ENCODE measurements at regions not wholly inside any gene's neighbourhood (a gene's known extent, or its start where the extent isn't known, plus 50 kb on each side); places are given as distances from the start of the nearest gene placed in this dataset.
"Not testable (repeated sequence)": the region's sequence is repeated elsewhere in the genome, so short reads cannot be mapped to it uniquely, and the experiment has no call there.

GRCh38 chrX:39484159-39485068, 613.3 kb downstream of the BCOR start:
- no peak for DNase-seq

- no peak for DNase-seq
Measured at GRCh38 chrX:39487166-39487968, 610.4 kb downstream of the BCOR start.

GRCh38 chrX:39487969-39488330, 609.8 kb downstream of the BCOR start:
- DNase-seq, result no peak

- DNase-seq, result no peak
Measured at GRCh38 chrX:39491548-39492297, 606.0 kb downstream of the BCOR start.

- no peak for DNase-seq
Measured at GRCh38 chrX:39492497-39493162, 605.1 kb downstream of the BCOR start.

- no peak for DNase-seq
Measured at GRCh38 chrX:39493168-39493567, 604.6 kb downstream of the BCOR start.

GRCh38 chrX:39497117-39497516, 600.6 kb downstream of the BCOR start:
- not testable (repeated sequence) for DNase-seq

GRCh38 chrX:39497702-39498265, 600.0 kb downstream of the BCOR start:
- no peak for DNase-seq

- no peak for DNase-seq
Measured at GRCh38 chrX:39499996-39500395, 597.8 kb downstream of the BCOR start.

- DNase-seq, result no peak
Measured at GRCh38 chrX:39501822-39502221, 595.9 kb downstream of the BCOR start.

GRCh38 chrX:39502486-39502885, 595.3 kb downstream of the BCOR start:
- DNase-seq, result no peak

- no peak for DNase-seq
Measured at GRCh38 chrX:39504227-39504626, 593.5 kb downstream of the BCOR start.

GRCh38 chrX:39504850-39505259, 592.9 kb downstream of the BCOR start:
- DNase-seq, result no peak

- DNase-seq, result no peak
Measured at GRCh38 chrX:39506131-39506530, 591.6 kb downstream of the BCOR start.

- DNase-seq, result no peak
Measured at GRCh38 chrX:39507034-39507433, 590.7 kb downstream of the BCOR start.

- DNase-seq, result no peak
Measured at GRCh38 chrX:39507617-39508299, 590.0 kb downstream of the BCOR start.

GRCh38 chrX:39508300-39508692, 589.5 kb downstream of the BCOR start:
- DNase-seq, result no peak

- no peak for DNase-seq
Measured at GRCh38 chrX:39509157-39509556, 588.6 kb downstream of the BCOR start.

- no peak for DNase-seq
Measured at GRCh38 chrX:39513836-39514235, 583.9 kb downstream of the BCOR start.

- no peak for DNase-seq
Measured at GRCh38 chrX:39514801-39515200, 583.0 kb downstream of the BCOR start.

GRCh38 chrX:39516427-39516841, 581.3 kb downstream of the BCOR start:
- no peak for DNase-seq
